Vagina (tissue), 2 donors: ENCODE measurements at regions not wholly inside any gene's neighbourhood (a gene's known extent, or its start where the extent isn't known, plus 50 kb on each side); places are given as distances from the start of the nearest gene placed in this dataset.

Experiments used
- POLR2AphosphoS5 ChIP-seq, 2 donors: sonication (generic); formaldehyde crosslinking; IDR thresholded peaks; one replicate each; pipeline ENCODE4 v1.9.0; 2017; ENCODE audit warnings: antibody characterized with exemption in 2 of 2, mild to moderate bottlenecking in 2 of 2, low read depth in 1 of 2; ENCODE audit not compliant: insufficient read depth in 1 of 2
- TF ChIP-seq, protein P1 (sequence below), 3 experiments: fragments of 450-650 bp in 2 of 3; fragments of 200-600 bp in 1 of 3; sonication (generic) in 1 of 3; IDR thresholded peaks; one replicate each; pipeline ENCODE4 v1.5.1; 2017 to 2019; ENCODE audit warnings: antibody characterized with exemption in 3 of 3, mild to moderate bottlenecking in 2 of 3, moderate library complexity in 2 of 3

- TF ChIP-seq, protein P1, sequence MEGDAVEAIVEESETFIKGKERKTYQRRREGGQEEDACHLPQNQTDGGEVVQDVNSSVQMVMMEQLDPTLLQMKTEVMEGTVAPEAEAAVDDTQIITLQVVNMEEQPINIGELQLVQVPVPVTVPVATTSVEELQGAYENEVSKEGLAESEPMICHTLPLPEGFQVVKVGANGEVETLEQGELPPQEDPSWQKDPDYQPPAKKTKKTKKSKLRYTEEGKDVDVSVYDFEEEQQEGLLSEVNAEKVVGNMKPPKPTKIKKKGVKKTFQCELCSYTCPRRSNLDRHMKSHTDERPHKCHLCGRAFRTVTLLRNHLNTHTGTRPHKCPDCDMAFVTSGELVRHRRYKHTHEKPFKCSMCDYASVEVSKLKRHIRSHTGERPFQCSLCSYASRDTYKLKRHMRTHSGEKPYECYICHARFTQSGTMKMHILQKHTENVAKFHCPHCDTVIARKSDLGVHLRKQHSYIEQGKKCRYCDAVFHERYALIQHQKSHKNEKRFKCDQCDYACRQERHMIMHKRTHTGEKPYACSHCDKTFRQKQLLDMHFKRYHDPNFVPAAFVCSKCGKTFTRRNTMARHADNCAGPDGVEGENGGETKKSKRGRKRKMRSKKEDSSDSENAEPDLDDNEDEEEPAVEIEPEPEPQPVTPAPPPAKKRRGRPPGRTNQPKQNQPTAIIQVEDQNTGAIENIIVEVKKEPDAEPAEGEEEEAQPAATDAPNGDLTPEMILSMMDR (IDR thresholded peaks at IDR 0.05), result no peak
- TF ChIP-seq POLR2AphosphoS5 (IDR thresholded peaks at IDR 0.05; ENCODE audit: insufficient read depth in 1 of 2, low read depth in 1 of 2), result no peak
Observed at GRCh38 chr2:82652117-82652516, 1807.0 kb downstream of the SUCLG1 start.
